CD4-positive, alpha-beta T cell treated with Interferon alpha-2 for 1 hour (primary cell): ENCODE measurements at regions not wholly inside any gene's neighbourhood (a gene's known extent, or its start where the extent isn't known, plus 50 kb on each side); places are given as distances from the start of the nearest gene placed in this dataset.

Source experiments
- DNase-seq, 2 donors: peaks; one replicate each; pipeline ENCODE4 v3.0.0-alpha.2; 2020 to 2022

GRCh38 chr9:78609450-78609849 is 312.5 kb downstream of the PSAT1 start:
- DNase-seq, result no peak

- DNase-seq, result no peak
Measured at GRCh38 chr9:78612091-78612490, 315.2 kb downstream of the PSAT1 start.

DNA sequence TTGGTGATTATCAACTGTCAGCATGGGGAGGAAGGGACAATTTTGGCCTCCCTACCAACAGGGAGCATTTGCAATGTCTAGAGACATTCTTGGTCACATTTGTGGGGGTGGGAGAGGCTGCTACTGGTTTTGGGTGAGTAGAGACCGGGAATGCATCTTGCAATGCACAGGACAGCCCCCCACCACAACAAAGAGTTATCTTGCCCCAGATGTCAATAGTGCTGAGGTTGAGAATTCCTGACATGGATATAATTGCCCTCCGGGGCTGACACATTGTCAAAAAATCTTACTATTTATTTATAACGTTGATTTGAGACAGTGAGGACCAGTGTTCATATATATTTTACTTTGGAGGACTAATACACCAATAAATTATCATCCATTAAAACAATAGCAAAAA is 316.1 kb downstream of the PSAT1 start:
- DNase-seq, result no peak

DNA sequence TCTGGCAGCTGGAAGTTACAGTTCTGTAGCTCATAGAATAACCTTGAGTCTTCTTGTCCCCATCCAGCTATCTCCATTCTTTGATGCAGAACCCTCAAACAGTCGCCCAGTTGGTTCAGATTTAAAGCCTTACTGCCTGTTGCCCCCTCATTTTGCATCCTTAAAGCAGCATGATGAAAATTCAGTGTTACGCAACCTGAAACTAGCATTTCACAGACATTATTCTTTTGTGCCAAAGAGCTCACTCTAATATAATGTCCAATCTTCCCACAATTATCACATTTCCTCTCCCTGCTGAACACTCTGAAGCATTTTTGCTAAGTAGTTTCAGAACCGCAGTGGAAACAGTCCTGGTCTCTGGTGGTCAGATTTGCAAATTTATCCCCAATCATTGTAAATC is 318.0 kb downstream of the PSAT1 start:
- no peak for DNase-seq

DNA sequence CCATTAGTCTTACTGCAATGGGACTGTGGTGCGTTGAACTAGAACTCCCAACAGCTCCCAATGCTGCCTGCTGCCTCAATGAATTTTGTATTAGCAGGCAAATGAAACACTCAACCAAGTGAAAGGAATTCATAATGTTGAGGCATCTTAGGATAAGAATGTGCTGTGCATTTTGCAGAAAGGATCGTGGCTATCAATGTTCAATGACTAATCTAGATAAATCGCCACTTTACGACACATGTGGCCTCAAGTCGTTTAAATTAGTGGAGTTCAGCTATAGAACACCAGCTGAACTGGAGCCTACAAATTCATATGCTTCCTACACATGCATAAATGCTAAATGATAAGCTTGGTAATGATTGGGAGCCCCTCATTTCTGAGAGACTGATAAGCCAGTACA is 318.4 kb downstream of the PSAT1 start:
- no peak for DNase-seq

DNA sequence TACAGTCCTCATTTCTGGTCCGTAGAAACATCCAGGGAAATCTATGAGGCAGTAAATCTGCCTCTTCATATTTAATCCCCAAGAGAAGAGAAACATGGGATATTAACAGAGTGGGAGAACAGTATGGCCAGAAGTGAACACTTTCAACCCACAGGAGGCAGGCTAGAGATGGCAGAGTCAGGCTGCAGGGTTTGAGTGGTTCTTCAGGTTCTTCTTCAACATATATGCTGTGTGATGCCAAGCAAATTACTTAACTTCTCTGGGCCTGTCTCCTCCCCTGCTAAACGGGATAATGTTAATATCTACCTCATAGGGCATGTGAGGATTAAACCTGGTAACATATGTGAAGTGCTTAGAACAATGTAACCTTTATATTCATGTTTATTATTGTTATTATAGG is 321.8 kb downstream of the PSAT1 start:
- DNase-seq, result no peak

GRCh38 chr9:78620303-78620702 is 323.4 kb downstream of the PSAT1 start:
- no peak for DNase-seq

DNA sequence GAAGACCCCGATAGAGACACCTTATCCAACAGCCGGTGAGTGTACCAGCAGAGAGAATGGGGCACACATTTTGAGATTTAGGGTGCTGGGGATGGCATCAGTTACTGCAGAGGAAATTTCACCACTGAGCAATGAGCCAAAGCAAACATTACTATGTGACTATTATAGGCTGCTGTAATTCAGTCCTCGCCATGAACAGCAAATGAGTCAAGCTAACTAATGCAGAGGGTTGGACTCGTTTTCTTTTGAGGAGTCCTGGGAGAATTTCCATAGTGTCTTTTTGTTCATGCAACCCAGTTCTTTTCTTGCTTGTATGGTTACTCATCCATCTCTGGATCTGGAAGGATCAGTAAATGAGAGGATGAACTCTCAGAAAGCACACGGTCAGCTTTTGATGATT is 323.8 kb downstream of the PSAT1 start:
- no peak for DNase-seq

GRCh38 chr9:78622126-78622525 is 325.2 kb downstream of the PSAT1 start:
- no peak for DNase-seq

DNA sequence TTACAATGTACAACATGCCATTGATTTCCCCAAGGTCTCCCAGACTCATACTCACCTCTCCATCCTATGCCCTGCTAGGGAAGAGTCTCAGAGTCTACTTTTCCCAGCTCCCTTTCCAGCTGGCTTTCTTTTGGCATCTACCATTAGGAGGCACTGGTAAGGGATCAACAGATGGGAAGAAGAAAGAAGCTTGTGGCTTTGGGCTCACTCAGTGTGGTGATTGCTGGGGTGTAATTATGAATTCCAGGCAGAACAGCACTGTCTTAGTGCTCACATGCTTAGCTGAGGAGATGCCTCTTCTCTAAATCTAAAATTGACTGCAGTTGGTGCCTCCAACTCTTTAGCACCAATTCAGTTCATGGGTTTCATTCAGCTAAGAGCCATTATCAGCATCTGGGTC is 330.0 kb downstream of the PSAT1 start:
- no peak for DNase-seq

DNA sequence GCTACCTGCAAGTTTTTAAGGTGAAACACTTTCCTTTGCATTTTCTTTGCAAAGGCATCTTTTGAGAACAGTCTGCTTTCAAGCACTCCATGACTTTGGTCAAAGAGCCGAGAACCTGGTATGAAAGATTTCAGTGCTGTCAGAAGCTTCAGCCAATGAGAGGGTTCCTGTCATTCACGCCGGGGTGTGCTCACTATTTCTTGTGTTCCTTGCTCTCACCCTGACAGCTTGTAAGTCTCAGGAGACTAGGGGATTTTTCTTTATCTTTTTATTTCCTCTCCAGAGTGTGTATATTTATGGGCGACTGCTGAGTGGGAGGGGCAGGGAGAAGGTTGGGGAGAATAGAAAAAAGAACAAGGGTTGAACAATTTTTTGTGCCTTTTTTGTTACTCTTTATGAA is 334.0 kb downstream of the PSAT1 start:
- DNase-seq, result no peak

DNA sequence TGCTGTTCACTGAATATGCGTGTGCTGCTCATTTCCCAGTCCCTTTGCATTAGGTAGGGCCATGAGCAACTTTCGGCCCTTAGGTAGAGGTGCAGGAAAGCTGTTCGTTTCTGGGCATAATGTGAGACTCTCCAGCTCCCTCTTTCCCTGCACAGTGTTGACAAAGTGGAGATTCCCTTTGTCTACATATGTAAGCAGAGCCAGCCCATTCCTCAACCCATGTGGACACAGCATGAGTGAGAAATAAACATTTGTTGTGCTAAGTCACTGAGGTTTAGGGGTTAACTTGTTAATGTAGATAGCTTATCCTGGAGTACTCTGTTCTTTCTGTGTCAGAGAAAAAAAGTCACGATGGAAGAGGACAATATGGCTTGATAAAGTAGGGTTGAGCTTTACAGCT is 343.8 kb downstream of the PSAT1 start:
- DNase-seq, result no peak

DNA sequence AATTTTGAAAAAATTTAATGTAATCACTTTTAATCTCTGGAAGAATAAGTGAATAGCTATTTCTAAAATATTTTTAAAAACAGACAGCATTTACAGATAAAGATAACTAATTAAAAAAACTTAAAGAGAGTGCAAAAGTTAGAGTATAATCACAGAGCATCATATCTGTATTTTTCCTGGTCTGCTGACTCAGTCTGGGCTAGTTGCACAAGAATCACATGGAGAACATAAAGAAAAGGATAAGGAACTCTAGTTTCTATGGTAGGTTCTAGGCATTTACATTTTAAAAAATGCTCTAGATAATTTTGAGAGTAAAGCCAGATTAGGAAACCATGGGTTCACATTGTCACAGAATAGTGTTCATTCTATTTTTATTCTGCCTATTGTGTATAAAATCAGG is 347.4 kb downstream of the PSAT1 start:
- DNase-seq, result no peak

- no peak for DNase-seq
Measured at GRCh38 chr9:78654324-78654723, 357.4 kb downstream of the PSAT1 start.

- DNase-seq, result no peak
Measured at GRCh38 chr9:78663369-78663768, 366.4 kb downstream of the PSAT1 start.

DNA sequence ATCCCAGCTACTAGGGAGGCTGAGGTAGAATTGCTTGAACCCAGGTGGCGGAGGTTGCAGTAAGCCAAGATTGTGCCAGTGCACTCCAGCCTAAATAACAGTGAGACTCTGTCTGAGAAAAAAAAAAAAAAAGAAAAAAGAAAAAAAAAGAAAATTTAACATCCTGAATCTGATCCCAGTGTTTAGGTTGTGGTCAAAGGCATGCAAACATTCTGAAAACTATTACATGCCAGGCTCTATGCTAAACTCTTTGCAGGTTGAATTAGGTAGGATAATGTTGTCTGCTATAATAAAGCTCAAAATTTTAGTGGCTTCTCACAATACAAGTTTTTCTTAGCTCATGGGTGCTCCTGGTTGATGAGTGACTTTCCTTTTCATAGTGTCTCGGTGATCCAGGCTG is 367.4 kb downstream of the PSAT1 start:
- DNase-seq, result no peak

DNA sequence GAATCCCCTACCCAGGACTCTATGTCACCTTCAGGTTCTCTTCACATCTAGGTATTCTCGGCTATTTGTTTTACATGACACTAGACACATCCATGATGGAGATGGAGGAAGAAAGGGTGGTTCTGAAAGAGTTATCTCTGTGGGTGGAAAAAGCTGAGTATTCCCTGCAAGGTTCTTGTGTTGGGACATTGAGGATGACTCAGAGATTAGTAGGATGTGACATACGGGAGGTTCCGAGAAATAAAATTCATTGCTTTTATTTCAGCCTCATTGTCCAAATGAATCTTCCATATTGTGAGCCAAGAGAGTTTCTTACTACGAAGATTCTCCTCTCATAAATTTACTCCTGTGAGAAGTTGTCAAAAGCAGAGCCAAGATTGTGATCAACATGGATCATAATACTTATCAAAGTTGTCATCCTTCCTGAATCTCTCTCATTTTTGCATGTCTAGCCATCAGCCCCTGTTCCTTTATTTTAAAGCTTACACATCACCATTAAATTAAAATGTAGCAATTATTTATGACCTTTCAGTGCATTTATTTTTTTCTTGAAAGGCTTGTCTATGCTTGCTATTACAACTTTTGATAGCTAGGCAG is 370.0 kb downstream of the PSAT1 start:
- no peak for DNase-seq

- no peak for DNase-seq
Measured at GRCh38 chr9:78668148-78668832, 371.4 kb downstream of the PSAT1 start.

GRCh38 chr9:78669591-78669990 is 372.7 kb downstream of the PSAT1 start:
- no peak for DNase-seq

DNA sequence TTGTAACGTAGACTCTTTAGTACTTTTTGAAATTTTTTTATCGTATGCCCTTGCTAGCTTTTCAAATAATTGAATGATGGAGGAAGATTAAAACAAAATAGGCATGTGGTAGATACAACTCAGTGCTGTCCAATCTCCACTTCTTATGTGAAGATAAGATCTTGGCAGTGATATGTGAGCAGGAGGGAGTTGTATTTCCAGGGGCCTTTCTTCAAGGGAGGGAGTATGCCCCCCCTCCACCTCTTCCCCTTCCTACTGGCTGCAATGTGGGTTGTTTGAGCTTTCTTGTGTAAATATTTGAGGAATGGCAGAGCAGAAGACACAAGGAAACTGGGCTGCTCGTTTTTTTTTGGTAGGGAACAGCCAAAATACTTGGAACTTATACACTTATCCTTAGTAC is 374.9 kb downstream of the PSAT1 start:
- no peak for DNase-seq

DNA sequence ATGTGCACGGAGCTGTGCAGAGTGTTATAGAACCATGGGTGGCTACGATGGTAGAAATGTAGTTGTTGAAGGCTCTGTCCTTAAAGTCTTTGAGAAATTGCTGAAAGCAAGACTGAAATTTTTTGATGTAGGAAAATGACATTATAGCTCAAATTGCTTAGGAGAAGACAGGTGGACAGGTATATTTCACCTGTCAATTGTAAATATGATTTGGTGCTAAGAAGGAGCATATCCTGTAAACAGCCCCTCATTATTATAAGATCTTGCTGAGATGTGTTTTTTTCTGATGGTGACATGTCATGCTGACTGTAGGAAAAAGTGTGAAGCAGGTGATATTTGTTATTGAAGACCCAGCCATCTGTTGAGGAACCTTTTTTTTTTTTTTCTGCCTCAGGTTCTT is 377.9 kb downstream of the PSAT1 start:
- DNase-seq, result no peak

DNA sequence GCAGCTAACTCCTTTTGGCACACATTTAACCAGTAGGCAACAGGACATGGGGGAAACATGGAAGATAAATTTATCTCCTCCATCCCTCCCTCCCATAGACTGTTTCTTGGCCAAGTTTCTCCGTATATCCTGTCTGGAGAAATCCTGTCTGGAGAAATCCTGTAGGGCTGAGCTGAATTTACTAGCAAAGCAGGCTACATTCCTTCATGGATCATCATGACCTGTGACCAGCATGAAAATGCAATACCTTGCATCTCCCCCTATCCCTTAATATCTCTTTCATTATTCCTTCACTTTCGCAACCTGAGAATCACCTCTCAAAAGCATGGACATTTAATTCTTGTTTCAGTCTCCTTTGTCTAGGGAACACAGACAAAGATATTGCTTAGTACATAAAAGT is 379.1 kb downstream of the PSAT1 start:
- DNase-seq, result no peak

DNA sequence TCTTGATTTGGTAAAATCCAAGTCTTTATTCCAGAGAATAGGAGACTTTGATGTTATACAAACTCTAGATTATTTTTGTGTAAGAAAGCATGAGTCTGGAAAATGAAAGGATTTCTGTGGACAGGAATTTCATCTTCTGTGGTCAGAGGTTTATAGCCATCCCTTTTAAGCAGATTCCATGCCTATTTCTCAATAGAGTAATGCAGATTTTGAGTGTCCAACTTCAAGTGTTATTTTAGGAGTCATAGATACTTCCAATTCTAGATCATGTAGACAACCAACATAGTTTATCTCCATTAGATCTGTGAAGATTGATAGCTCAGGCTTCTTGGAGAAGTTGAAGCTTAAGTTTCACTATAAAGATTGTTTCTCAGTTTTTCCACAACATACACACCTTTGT is 379.7 kb downstream of the PSAT1 start:
- no peak for DNase-seq

DNA sequence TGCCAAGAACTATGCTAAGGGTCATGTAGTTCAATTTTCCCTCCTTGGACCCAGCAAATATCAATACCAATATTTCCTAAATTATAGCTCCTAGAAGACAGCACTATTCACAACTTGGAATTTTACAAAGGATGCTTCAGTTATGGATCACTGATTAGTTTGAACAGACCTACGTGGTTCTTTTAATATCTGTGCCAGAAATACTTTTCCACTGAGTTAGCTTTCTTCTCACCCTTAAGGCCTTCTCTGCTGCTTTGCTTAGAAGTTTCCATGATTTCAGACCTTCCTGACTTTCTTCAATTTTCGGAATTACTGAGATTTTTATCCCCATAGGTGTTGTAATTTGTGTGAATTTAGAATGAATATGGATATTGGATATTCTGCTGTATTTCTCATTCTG is 380.4 kb downstream of the PSAT1 start:
- no peak for DNase-seq

DNA sequence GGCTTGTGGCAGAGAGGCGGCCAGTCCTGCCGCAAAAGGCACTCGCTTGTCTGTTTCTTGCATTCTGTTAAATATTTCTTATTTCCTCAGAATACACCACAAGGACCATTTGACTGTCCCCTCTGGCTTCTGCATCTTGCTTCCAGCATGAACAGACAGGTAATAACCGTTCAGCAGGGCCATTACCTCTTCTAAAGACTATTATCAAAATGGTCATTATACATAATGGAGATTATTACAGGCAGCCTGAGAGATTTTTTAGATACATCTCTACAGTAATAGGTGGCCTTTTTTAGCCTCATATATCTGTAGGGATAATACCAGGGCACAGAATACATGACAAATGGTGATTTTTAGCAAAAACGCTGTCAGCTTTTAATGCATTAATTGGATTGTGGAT is 382.0 kb downstream of the PSAT1 start:
- no peak for DNase-seq
